ENCODE measurements at regions not wholly inside any gene's neighbourhood (a gene's known extent, or its start where the extent isn't known, plus 50 kb on each side); places are given as distances from the start of the nearest gene placed in this dataset.

- no peak overlapping the region for H2AFZ ChIP-seq (ENCODE audit: low read depth, low read length)
- H3K4me2 ChIP-seq (ENCODE audit: low read length), result no peak overlapping the region
- no peaks in the 10 kb centered on the region for H3K9me3 ChIP-seq (ENCODE audit: insufficient read depth, low read length)
- H3K27ac ChIP-seq (ENCODE audit: low read length), result no peak overlapping the region
- TF ChIP-seq, protein P1, sequence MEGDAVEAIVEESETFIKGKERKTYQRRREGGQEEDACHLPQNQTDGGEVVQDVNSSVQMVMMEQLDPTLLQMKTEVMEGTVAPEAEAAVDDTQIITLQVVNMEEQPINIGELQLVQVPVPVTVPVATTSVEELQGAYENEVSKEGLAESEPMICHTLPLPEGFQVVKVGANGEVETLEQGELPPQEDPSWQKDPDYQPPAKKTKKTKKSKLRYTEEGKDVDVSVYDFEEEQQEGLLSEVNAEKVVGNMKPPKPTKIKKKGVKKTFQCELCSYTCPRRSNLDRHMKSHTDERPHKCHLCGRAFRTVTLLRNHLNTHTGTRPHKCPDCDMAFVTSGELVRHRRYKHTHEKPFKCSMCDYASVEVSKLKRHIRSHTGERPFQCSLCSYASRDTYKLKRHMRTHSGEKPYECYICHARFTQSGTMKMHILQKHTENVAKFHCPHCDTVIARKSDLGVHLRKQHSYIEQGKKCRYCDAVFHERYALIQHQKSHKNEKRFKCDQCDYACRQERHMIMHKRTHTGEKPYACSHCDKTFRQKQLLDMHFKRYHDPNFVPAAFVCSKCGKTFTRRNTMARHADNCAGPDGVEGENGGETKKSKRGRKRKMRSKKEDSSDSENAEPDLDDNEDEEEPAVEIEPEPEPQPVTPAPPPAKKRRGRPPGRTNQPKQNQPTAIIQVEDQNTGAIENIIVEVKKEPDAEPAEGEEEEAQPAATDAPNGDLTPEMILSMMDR (IDR thresholded peaks at IDR 0.05; ENCODE audit: low read depth, low read length), result peak; percentile 56
- no peak for TF ChIP-seq EZH2phosphoT487 (IDR thresholded peaks at IDR 0.05; ENCODE audit: low read depth)
- H4K20me1 ChIP-seq (ENCODE audit: insufficient read depth, low read length), result no peaks in the 10 kb centered on the region
- H3K36me3 ChIP-seq (replicated peaks; ENCODE audit: low read depth, low read length), result no peaks in the 10 kb centered on the region
- no peak overlapping the region for H3K9ac ChIP-seq (ENCODE audit: low read length)
- H3K79me2 ChIP-seq (ENCODE audit: low read length), result no peaks in the 10 kb centered on the region
- H3K4me3 ChIP-seq (ENCODE audit: low read length), result no peak overlapping the region
- H3K4me1 ChIP-seq (ENCODE audit: low read length), result no peaks in the 10 kb centered on the region
- peaks cover 56% of the 10 kb centered on the region for H3K27me3 ChIP-seq (ENCODE audit: low read depth, low read length)
These were observed 49.9 kb upstream of the OR4E1 start for GRCh38 chr14:21723431-21724045.

All from OCI-LY3 (cell line).